Duodenal mucosa (tissue), 2 donors: ENCODE measurements at regions not wholly inside any gene's neighbourhood (a gene's known extent, or its start where the extent isn't known, plus 50 kb on each side); places are given as distances from the start of the nearest gene placed in this dataset.

Experiments
- H3K27ac ChIP-seq: one replicate; pipeline ENCODE4 v1.7.0; 2013; ENCODE audit warnings: low read depth, low read length
- H3K27me3 ChIP-seq, 2 donors: one replicate each; pipeline ENCODE4 v1.7.0; 2013; ENCODE audit warnings: low read length in 2 of 2, control low read depth in 1 of 2; ENCODE audit not compliant: insufficient read depth in 2 of 2, control insufficient read depth in 1 of 2
- H3K36me3 ChIP-seq, 2 donors: one replicate each; pipeline ENCODE4 v1.7.0; 2013; ENCODE audit warnings: low read length in 2 of 2, control low read depth in 1 of 2; ENCODE audit not compliant: insufficient read depth in 2 of 2, control insufficient read depth in 1 of 2
- H3K4me1 ChIP-seq, 2 donors: one replicate each; pipeline ENCODE4 v1.7.0; 2013; ENCODE audit warnings: low read length in 2 of 2, control low read depth in 1 of 2; ENCODE audit not compliant: insufficient read depth in 2 of 2, control insufficient read depth in 1 of 2
- H3K4me3 ChIP-seq, 2 donors: one replicate each; pipeline ENCODE4 v1.7.0; 2013; ENCODE audit warnings: low read length in 2 of 2, low read depth in 1 of 2
- H3K9ac ChIP-seq, 2 donors: one replicate each; pipeline ENCODE4 v1.7.0; 2013; ENCODE audit warnings: low read length in 2 of 2, low read depth in 1 of 2
- H3K9me3 ChIP-seq, 2 donors: one replicate each; pipeline ENCODE4 v1.7.0; 2013; ENCODE audit warnings: low read length in 2 of 2, control low read depth in 1 of 2; ENCODE audit not compliant: control insufficient read depth in 1 of 2

GRCh38 chr13:64410276-64411053, 2819.7 kb downstream of the PCDH9 start:
- H3K4me1 ChIP-seq, result no peaks in the 10 kb centered on the region
- no peak overlapping the region for H3K4me3 ChIP-seq
- no peak overlapping the region for H3K27ac ChIP-seq
- no peak overlapping the region for H3K9ac ChIP-seq
- H3K36me3 ChIP-seq, result no peaks in the 10 kb centered on the region
- H3K27me3 ChIP-seq, result no peaks in the 10 kb centered on the region
- peaks cover 4 to 12% of the 10 kb centered on the region in 2 donors for H3K9me3 ChIP-seq

DNA sequence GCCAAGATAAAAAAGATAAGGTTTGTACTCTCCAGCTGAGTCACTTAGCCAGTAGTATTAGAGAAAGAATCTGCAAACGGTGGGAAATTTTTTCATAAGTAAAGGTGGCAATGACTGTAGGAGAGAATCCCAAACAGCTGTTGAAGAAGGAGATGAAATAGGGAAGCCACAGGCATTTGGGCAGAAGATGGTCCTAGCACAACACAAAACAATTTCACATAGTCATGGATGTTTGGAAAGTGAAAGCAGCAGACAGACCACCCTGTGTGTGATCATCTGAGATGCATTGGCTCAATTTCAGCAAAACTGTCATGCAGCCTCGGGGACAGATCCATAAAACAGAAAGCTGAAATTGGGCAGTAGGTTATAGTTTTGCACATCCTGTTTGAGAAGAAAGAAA, 2832.4 kb downstream of the PCDH9 start:
- H3K4me3 ChIP-seq, result no peak overlapping the region
- H3K27me3 ChIP-seq, result no peaks in the 10 kb centered on the region
- no peak overlapping the region for H3K9ac ChIP-seq
- H3K4me1 ChIP-seq, result no peaks in the 10 kb centered on the region
- no peak overlapping the region for H3K27ac ChIP-seq
- no peaks in the 10 kb centered on the region for H3K36me3 ChIP-seq
- H3K9me3 ChIP-seq, result peaks cover 0 to 3% of the 10 kb centered on the region in 2 donors

GRCh38 chr13:64377606-64378005, 2852.5 kb downstream of the PCDH9 start:
- no peaks in the 10 kb centered on the region for H3K36me3 ChIP-seq
- no peak overlapping the region for H3K4me3 ChIP-seq
- H3K9me3 ChIP-seq, result peaks cover 7 to 11% of the 10 kb centered on the region in 2 donors
- no peak overlapping the region for H3K27ac ChIP-seq
- H3K9ac ChIP-seq, result no peak overlapping the region
- H3K4me1 ChIP-seq, result no peaks in the 10 kb centered on the region
- no peaks in the 10 kb centered on the region for H3K27me3 ChIP-seq

DNA sequence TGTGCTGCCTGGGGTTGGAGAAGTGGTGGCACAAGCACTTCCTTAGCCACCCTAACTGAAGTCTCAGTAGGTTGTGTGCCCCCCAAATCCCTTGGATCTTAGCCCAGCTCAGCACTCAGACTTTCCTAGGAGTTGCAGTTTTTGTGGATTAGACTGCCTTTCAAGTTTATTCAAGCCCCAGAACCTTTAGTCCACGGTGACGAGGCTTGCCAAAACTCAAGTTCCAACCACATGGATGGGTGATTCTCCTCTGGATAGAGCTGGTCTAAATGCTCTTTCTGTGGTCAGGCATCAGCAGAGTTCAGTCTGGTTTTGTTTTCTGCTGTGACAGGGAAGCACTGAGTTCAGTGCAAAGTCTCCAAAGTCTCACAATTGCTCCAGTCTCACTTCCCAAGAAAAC, 2858.7 kb downstream of the PCDH9 start:
- Histone ChIP-seq H3K9me3 (peaks cover 22 to 26% of the 10 kb centered on the region in 2 donors), H3K27me3 (no peaks in the 10 kb centered on the region)

GRCh38 chr13:64371045-64371444, 2859.1 kb downstream of the PCDH9 start:
- Histone ChIP-seq H3K4me3 (no peak overlapping the region), H3K27me3 (no peaks in the 10 kb centered on the region), H3K27ac (no peak overlapping the region), H3K4me1 (no peaks in the 10 kb centered on the region), H3K9ac (no peak overlapping the region), H3K9me3 (peaks cover 22 to 26% of the 10 kb centered on the region in 2 donors), H3K36me3 (no peaks in the 10 kb centered on the region)

More for the DNA sequence above, 2858.7 kb downstream of the PCDH9 start:
- no peak overlapping the region for H3K27ac ChIP-seq
- H3K36me3 ChIP-seq, result no peaks in the 10 kb centered on the region
- H3K9ac ChIP-seq, result no peak overlapping the region
- H3K4me1 ChIP-seq, result no peaks in the 10 kb centered on the region
- no peak overlapping the region for H3K4me3 ChIP-seq

DNA sequence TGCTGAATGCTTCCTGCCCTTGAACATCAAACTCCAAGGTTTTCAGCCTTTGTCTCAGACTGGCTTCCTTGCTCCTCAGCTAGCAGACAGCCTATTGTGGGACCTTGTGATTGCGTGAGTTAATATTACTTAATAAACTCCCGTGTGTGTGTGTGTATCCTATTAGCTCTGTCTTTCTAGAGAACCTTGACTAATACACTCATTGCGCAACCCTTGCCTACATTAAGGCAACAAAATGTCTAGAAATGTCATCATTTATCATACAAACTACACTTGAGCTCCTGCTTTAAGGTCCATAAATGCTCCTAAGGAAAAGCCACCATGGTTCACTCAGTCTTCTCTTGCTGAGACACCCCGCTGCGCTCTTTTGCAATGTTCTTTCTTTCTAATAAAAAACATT, 2861.0 kb downstream of the PCDH9 start:
- Histone ChIP-seq H3K9me3 (peaks cover 24 to 25% of the 10 kb centered on the region in 2 donors), H3K4me1 (no peaks in the 10 kb centered on the region), H3K9ac (no peak overlapping the region), H3K27me3 (no peaks in the 10 kb centered on the region), H3K4me3 (no peak overlapping the region), H3K36me3 (no peaks in the 10 kb centered on the region), H3K27ac (no peak overlapping the region)

GRCh38 chr13:64362564-64362963, 2867.6 kb downstream of the PCDH9 start:
- no peaks in the 10 kb centered on the region for H3K36me3 ChIP-seq
- no peak overlapping the region for H3K4me3 ChIP-seq
- H3K9ac ChIP-seq, result no peak overlapping the region
- H3K27ac ChIP-seq, result no peak overlapping the region
- no peaks in the 10 kb centered on the region for H3K4me1 ChIP-seq
- no peaks in the 10 kb centered on the region for H3K27me3 ChIP-seq
- H3K9me3 ChIP-seq, result peaks cover 7 to 13% of the 10 kb centered on the region in 2 donors

GRCh38 chr13:64347664-64348063, 2882.5 kb downstream of the PCDH9 start:
- H3K36me3 ChIP-seq, result no peaks in the 10 kb centered on the region

DNA sequence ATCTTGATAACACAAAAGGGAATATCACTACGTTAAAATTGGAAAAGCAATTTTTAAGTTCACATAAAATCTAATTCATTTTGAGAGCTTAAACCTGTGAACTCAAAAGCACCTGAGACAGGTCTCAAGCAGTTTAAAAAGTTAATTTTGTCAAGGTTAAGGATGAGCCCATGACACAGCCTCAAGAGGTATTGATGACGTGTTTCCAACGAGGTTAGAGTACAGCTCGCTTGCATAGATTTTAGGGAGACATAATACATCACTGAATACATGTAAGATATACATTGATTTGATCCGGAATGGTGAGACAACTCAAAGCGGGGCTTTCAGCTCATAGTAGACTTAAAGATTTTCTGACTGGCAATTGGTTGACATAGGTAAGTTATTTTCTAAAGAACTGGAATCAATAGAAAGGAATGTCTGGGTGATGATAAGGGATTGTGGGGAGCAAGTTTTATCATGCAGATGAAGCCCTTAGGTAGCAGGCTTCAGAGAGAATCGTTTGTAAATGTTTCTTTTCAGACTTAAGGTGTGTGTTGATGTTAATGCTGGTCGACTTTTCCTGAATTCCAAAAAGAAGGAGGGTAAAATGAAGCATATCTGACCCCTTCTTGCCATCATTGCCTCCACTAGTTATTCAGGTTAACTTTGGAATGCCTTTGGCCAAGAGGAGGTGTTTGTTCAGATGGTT, 2890.6 kb downstream of the PCDH9 start:
- Histone ChIP-seq H3K4me1 (no peaks in the 10 kb centered on the region), H3K27me3 (no peaks in the 10 kb centered on the region), H3K4me3 (no peak overlapping the region), H3K27ac (no peak overlapping the region), H3K36me3 (no peaks in the 10 kb centered on the region), H3K9me3 (no peaks in the 10 kb centered on the region), H3K9ac (no peak overlapping the region)

More at GRCh38 chr13:64347664-64348063, 2882.5 kb downstream of the PCDH9 start:
- Histone ChIP-seq H3K27me3 (no peaks in the 10 kb centered on the region), H3K9me3 (peaks cover 3 to 8% of the 10 kb centered on the region in 2 donors), H3K4me1 (no peaks in the 10 kb centered on the region), H3K4me3 (no peak overlapping the region), H3K9ac (no peak overlapping the region), H3K27ac (no peak overlapping the region)

DNA sequence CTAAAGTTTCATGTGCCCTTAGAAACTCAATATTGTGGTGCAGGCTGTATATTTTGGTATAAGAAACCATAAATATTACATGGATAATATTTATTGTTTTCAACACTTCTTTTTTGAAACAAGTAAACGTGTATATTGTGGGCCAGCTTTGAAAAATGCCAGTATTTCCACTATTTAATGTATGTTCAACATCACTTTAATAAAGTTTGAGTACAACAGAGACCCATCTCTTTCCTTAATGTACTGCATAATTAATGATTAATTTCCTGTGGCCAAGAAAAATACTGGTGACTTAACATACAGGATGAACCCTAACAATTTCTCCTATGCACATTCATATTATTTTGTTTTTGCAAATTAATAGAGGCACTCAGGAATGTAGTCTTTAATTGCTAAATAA, 2891.5 kb downstream of the PCDH9 start:
- Histone ChIP-seq H3K27ac (no peak overlapping the region), H3K9me3 (peaks cover 5 to 8% of the 10 kb centered on the region in 2 donors)

More for the DNA sequence above, 2891.5 kb downstream of the PCDH9 start:
- Histone ChIP-seq H3K9ac (no peak overlapping the region), H3K4me3 (no peak overlapping the region), H3K4me1 (no peaks in the 10 kb centered on the region), H3K36me3 (no peaks in the 10 kb centered on the region), H3K27me3 (no peaks in the 10 kb centered on the region)
